Stomach (tissue), 8 donors: ENCODE measurements at regions not wholly inside any gene's neighbourhood (a gene's known extent, or its start where the extent isn't known, plus 50 kb on each side); places are given as distances from the start of the nearest gene placed in this dataset.

Experiments
- DNase-seq, 2 donors: peaks; one replicate each; pipeline versions ENCODE4 v3.0.0 to v3.0.0-alpha.2; 2013 to 2019
- H3K27ac ChIP-seq, 5 donors: fragments of 200-600 bp in 4 of 5; sonication (generic) in 4 of 5; one replicate each; pipeline ENCODE4 v1.5.1; 2013 to 2019; ENCODE audit warnings: mild to moderate bottlenecking in 1 of 5, moderate library complexity in 1 of 5
- H3K27me3 ChIP-seq, 3 donors: fragments of 200-600 bp; sonication (generic); one replicate each; pipeline ENCODE4 v1.5.1; 2017 to 2019; ENCODE audit warnings: mixed run types in 1 of 3
- H3K36me3 ChIP-seq, 4 donors: fragments of 200-600 bp; sonication (generic); 1 replicate in 3 of 4; 2 replicates in 1 of 4; pipeline ENCODE4 v1.5.1; 2016 to 2019
- H3K4me1 ChIP-seq, 4 donors: fragments of 200-600 bp; sonication (generic); one replicate each; pipeline ENCODE4 v1.5.1; 2016 to 2019
- H3K4me3 ChIP-seq, 4 donors: fragments of 200-600 bp; sonication (generic) in 3 of 4; one replicate each; pipeline ENCODE4 v1.5.1; 2016 to 2019; ENCODE audit warnings: mild to moderate bottlenecking in 1 of 4
- H3K9me3 ChIP-seq, 4 donors: fragments of 200-600 bp; sonication (generic); one replicate each; pipeline ENCODE4 v1.5.1; 2016 to 2019
- EP300 ChIP-seq: sonication (generic); formaldehyde crosslinking; IDR thresholded peaks from one replicate; pipeline ENCODE4 v1.6.1; 2017; ENCODE audit warnings: antibody characterized with exemption
- POLR2A ChIP-seq, 4 donors: fragments of 450-650 bp; IDR thresholded peaks; one replicate each; pipeline ENCODE4 v1.6.1; 2016; ENCODE audit warnings: antibody characterized with exemption in 4 of 4, control low read depth in 2 of 4, mild to moderate bottlenecking in 1 of 4, moderate library complexity in 1 of 4
- POLR2AphosphoS5 ChIP-seq, 3 donors: sonication (generic); formaldehyde crosslinking; IDR thresholded peaks; one replicate each; pipeline ENCODE4 v1.6.1; 2016; ENCODE audit warnings: antibody characterized with exemption in 3 of 3
- WGBS, 5 donors: extraction: QIAGEN DNeasy Blood & Tissue Kit in 3 of 5; methylation state at CpG; one replicate each; pipeline versions ENCODE4 v1.1.5 to v1.1.7; 2013 to 2018; 5-methylcytosine and 5-hydroxymethylcytosine counted together
- intact Hi-C: fragments of 100-400 bp; cut with DNase I; formaldehyde crosslinking; loops from one replicate; pipeline ENCODE4 v1.15.1; 2023; ENCODE audit warnings: low total_unique reads
- TF ChIP-seq, protein P1 (sequence below), 7 experiments: fragments of 450-650 bp in 4 of 7; fragments of 200-600 bp in 3 of 7; sonication (generic) in 3 of 7; IDR thresholded peaks; one replicate each; pipeline ENCODE4 v1.5.1; 2016 to 2019; ENCODE audit warnings: antibody characterized with exemption in 7 of 7, control low read depth in 2 of 7, mild to moderate bottlenecking in 1 of 7
- donor health status: healthy with polysubstance abuse.
- donor health status: Bipolar disorder and iron deficiency.
- donor health status: healthy.

DNA sequence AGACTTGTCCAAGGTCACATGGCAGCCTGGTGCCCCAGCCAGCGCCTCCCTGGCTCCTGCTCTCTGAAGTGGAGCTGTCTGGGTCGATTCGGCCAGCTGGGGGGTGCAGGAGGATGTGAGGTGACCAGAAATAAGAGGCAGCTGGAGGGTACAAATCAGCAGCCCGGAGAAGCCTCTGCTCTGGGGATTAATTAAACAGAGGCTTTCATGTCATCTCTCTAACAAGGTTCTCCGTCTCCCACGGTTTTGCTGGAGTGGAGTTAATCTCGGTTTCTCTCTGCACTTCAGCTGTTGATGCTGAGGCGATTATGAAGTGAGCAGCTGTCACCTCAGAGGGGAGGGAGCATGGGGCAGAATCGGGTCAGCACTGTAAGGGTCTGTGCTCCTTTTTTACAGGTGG lies 236.8 kb downstream of the TLE3 start:
- H3K36me3 ChIP-seq = no peaks in the 10 kb centered on the region
- peaks cover 0 to 5% (median 0%) of the 10 kb centered on the region in 3 donors for H3K27me3 ChIP-seq
- H3K4me1 ChIP-seq = no peaks in the 10 kb centered on the region
- no peaks in the 10 kb centered on the region for H3K9me3 ChIP-seq
- no peak for TF ChIP-seq EP300
- TF ChIP-seq POLR2A (IDR thresholded peaks at IDR 0.05) = no peak
- TF ChIP-seq POLR2AphosphoS5 (IDR thresholded peaks at IDR 0.05) = no peak
- TF ChIP-seq, protein P1, sequence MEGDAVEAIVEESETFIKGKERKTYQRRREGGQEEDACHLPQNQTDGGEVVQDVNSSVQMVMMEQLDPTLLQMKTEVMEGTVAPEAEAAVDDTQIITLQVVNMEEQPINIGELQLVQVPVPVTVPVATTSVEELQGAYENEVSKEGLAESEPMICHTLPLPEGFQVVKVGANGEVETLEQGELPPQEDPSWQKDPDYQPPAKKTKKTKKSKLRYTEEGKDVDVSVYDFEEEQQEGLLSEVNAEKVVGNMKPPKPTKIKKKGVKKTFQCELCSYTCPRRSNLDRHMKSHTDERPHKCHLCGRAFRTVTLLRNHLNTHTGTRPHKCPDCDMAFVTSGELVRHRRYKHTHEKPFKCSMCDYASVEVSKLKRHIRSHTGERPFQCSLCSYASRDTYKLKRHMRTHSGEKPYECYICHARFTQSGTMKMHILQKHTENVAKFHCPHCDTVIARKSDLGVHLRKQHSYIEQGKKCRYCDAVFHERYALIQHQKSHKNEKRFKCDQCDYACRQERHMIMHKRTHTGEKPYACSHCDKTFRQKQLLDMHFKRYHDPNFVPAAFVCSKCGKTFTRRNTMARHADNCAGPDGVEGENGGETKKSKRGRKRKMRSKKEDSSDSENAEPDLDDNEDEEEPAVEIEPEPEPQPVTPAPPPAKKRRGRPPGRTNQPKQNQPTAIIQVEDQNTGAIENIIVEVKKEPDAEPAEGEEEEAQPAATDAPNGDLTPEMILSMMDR (IDR thresholded peaks at IDR 0.05) = no peak
- H3K4me3 ChIP-seq = no peak overlapping the region
- no peak overlapping the region for H3K27ac ChIP-seq
- DNase-seq = no peak
- intact Hi-C loops = no loop called here
- WGBS, 5 donors = 73 to 80% (median 78%) methylated on average over 8 to 9 of the region's 9 CpGs

DNA sequence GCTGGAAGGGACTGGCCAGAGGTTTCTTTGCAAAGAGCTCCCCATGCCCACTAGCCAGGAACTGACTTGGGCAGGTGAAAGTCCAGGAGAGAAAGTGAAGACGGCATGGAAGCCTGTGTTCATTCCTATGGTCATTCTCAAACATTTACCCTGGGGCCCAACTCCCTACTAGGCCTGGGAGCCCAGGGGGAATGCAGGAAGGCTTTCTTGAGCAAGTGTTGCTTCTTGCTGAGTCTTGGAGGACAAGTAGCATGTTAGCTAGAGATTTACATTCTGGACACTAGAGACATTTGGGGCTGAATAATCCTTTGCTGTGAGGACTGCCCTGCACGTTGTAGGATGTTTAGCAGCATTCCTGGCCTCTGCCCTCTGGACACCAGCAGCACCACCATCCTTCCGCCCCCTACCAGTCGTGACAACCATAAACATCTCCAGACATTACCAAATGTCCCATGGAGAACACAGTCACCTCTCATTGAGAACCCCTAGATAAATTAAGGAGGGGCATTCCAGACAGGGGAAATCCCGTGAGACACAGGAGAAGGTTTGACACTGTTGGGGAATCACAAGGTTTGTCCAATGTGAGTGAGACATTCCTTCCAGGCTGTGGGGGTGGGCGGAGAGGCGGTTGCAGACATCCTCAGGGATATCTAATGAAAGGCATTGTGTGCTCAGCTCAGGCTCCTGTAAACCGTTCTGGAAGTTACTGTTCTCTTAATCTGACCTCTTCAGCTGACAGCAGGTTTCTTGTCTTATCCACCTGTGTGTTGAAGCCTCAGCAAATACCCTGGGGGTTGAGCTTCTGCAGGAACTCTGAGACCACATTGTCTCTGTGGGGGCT lies 236.2 kb downstream of the TLE3 start:
- intact Hi-C loops = no loop called here

DNA sequence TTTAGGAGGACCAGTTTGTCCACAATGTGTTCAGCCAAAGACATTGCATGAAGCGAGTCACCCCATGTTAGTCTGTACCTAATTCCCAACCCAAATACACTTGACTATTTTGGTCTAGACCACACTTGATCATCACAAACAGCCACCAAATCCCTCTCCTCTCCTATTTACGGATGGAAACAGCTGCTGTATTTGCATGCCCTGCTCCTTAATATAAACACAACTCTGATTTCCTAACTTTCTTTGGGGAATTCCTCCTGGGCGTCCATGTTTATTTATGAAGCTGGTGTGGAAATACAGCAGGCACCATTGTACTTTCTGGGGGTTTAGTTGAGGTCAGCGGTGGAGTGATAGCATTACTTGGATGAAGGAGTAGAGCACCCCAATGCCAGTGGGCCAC lies 235.2 kb downstream of the TLE3 start:
- no peaks in the 10 kb centered on the region for H3K4me1 ChIP-seq
- H3K27ac ChIP-seq = no peak overlapping the region
- intact Hi-C loops = no loop called here
- H3K36me3 ChIP-seq = no peaks in the 10 kb centered on the region
- TF ChIP-seq, protein P1 (IDR thresholded peaks at IDR 0.05) = no peak
- TF ChIP-seq EP300 (no peak), POLR2AphosphoS5 (IDR thresholded peaks at IDR 0.05) (no peak), POLR2A (IDR thresholded peaks at IDR 0.05) (no peak)
- H3K27me3 ChIP-seq = peaks cover 0 to 5% (median 0%) of the 10 kb centered on the region in 3 donors
- WGBS, 5 donors = 61 to 71% (median 62%) methylated on average over 4 of the region's 4 CpGs
- no peak overlapping the region for H3K4me3 ChIP-seq
- H3K9me3 ChIP-seq = no peaks in the 10 kb centered on the region
- no peak for DNase-seq

More for the DNA sequence above, 236.2 kb downstream of the TLE3 start:
- no peak for DNase-seq
- Histone ChIP-seq H3K36me3 (no peaks in the 10 kb centered on the region), H3K4me3 (no peak overlapping the region), H3K27me3 (peaks cover 0 to 5% (median 0%) of the 10 kb centered on the region in 3 donors), H3K4me1 (no peaks in the 10 kb centered on the region), H3K9me3 (no peaks in the 10 kb centered on the region), H3K27ac (no peak overlapping the region)
- 59 to 77% (median 67%) methylated on average over 8 of the region's 8 CpGs for WGBS, 5 donors
- TF ChIP-seq, protein P1 (IDR thresholded peaks at IDR 0.05) = no peak
- no peak for TF ChIP-seq POLR2A (IDR thresholded peaks at IDR 0.05)
- no peak for TF ChIP-seq POLR2AphosphoS5 (IDR thresholded peaks at IDR 0.05)
- TF ChIP-seq EP300 = no peak

DNA sequence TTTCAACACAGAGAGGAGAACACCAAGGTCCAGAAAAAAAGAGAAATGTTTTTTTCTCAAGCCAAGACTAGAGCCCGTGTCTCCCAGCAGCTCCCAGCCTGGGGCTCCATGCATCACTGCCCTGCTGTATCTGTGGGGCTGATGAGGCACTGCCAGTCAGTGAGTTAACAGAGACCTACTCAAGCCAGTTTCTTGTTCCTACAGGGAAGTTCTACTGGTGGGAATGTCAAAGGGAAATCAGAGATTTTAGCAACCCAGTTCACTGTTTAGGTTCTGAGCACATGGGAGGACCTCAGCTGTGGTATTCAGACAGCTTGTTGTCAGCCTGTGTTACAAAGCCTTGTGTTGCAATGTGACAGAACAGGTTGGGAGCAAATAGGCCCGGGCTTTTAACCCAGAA lies 234.3 kb downstream of the TLE3 start:
- intact Hi-C loops = no loop called here
- H3K9me3 ChIP-seq = no peaks in the 10 kb centered on the region
- WGBS, 5 donors = 62 to 79% (median 72%) methylated on average over 2 of the region's 2 CpGs
- H3K4me3 ChIP-seq = no peak overlapping the region
- H3K4me1 ChIP-seq = no peaks in the 10 kb centered on the region
- no peak overlapping the region for H3K27ac ChIP-seq
- H3K36me3 ChIP-seq = no peaks in the 10 kb centered on the region
- H3K27me3 ChIP-seq = peaks cover 0 to 5% (median 0%) of the 10 kb centered on the region in 3 donors
- no peak for DNase-seq
- TF ChIP-seq POLR2A (IDR thresholded peaks at IDR 0.05) (no peak), POLR2AphosphoS5 (IDR thresholded peaks at IDR 0.05) (no peak), EP300 (no peak)
- TF ChIP-seq, protein P1 (IDR thresholded peaks at IDR 0.05) = no peak
